Spleen (tissue), 11 donors: ENCODE measurements at regions not wholly inside any gene's neighbourhood (a gene's known extent, or its start where the extent isn't known, plus 50 kb on each side); places are given as distances from the start of the nearest gene placed in this dataset.

Experiments used
- DNase-seq: peaks from one replicate; pipeline ENCODE4 v3.0.0-alpha.2; 2020
- H3K27ac ChIP-seq, 8 donors: fragments of 200-600 bp; sonication (generic) in 7 of 8; 1 replicate in 4 of 8; 2 replicates in 4 of 8; pipeline versions ENCODE4 v1.5.0 to v1.8.0; 2016 to 2021; ENCODE audit warnings: inconsistent platforms in 4 of 8, mild to moderate bottlenecking in 4 of 8, moderate library complexity in 1 of 8
- H3K27me3 ChIP-seq, 7 donors: fragments of 200-600 bp; sonication (generic) in 6 of 7; replicated peaks in 1 of 7; 1 replicate in 4 of 7; 2 replicates in 3 of 7; pipeline versions ENCODE4 v1.5.0 to v1.8.0; 2016 to 2021; ENCODE audit warnings: inconsistent platforms in 3 of 7, mild to moderate bottlenecking in 1 of 7
- H3K36me3 ChIP-seq, 6 donors: fragments of 200-600 bp; sonication (generic) in 5 of 6; 1 replicate in 4 of 6; 2 replicates in 2 of 6; pipeline versions ENCODE4 v1.5.0 to v1.8.0; 2016 to 2021; ENCODE audit warnings: inconsistent platforms in 2 of 6
- H3K4me1 ChIP-seq, 6 donors: fragments of 200-600 bp; sonication (generic) in 5 of 6; 1 replicate in 3 of 6; 2 replicates in 3 of 6; pipeline versions ENCODE4 v1.5.0 to v1.8.0; 2016 to 2021; ENCODE audit warnings: inconsistent platforms in 3 of 6
- H3K4me3 ChIP-seq, 8 donors: fragments of 200-600 bp; sonication (generic) in 7 of 8; 1 replicate in 4 of 8; 2 replicates in 4 of 8; pipeline versions ENCODE4 v1.5.0 to v1.8.0; 2016 to 2021; ENCODE audit warnings: inconsistent platforms in 4 of 8, mild to moderate bottlenecking in 4 of 8, moderate library complexity in 2 of 8
- H3K9me3 ChIP-seq, 8 donors: fragments of 200-600 bp; sonication (generic) in 7 of 8; 1 replicate in 4 of 8; 2 replicates in 4 of 8; pipeline versions ENCODE4 v1.5.0 to v1.8.0; 2016 to 2021; ENCODE audit warnings: inconsistent platforms in 4 of 8
- POLR2A ChIP-seq, 3 donors: fragments of 450-650 bp; IDR thresholded peaks; one replicate each; pipeline ENCODE4 v1.5.1; 2017; ENCODE audit warnings: antibody characterized with exemption in 3 of 3, mild to moderate bottlenecking in 1 of 3
- POLR2AphosphoS5 ChIP-seq, 3 donors: sonication (generic); formaldehyde crosslinking; IDR thresholded peaks; one replicate each; pipeline ENCODE4 v1.5.1; 2017; ENCODE audit warnings: antibody characterized with exemption in 3 of 3
- WGBS, 5 donors: extraction: QIAGEN DNeasy Blood & Tissue Kit in 3 of 5; methylation state at CpG; one replicate each; pipeline versions ENCODE4 v1.1.5 to v1.1.7; 2013 to 2018; 5-methylcytosine and 5-hydroxymethylcytosine counted together
- intact Hi-C: fragments of 100-400 bp; cut with DNase I; formaldehyde crosslinking; loops from one replicate; pipeline ENCODE4 v1.15.0; 2023; ENCODE audit warnings: low total_unique reads
- TF ChIP-seq, protein P1 (sequence below), 11 experiments: fragments of 200-600 bp in 7 of 11; fragments of 450-650 bp in 4 of 11; sonication (generic) in 4 of 11; IDR thresholded peaks in 8 of 11; conservative IDR thresholded peaks in 3 of 11; 1 replicate in 7 of 11; 2 replicates in 4 of 11; pipeline versions ENCODE4 v1.4.0 to v1.8.0; 2016 to 2021; ENCODE audit warnings: antibody characterized with exemption in 11 of 11, inconsistent platforms in 4 of 11, mild to moderate bottlenecking in 1 of 11
- donor health status: healthy with polysubstance abuse.
- donor health status: DM: no; HTN: no; CAD: no; lungs with moderate emphysema.
- donor health status: DM: no; HTN: no; CAD: no.
- donor health status: Bipolar disorder and iron deficiency.
- donor health status: healthy.
- donor health status: DM: no; HTN: no; CAD: no.
- donor health status: DM: yes; HTN: yes; CAD: no.

DNA sequence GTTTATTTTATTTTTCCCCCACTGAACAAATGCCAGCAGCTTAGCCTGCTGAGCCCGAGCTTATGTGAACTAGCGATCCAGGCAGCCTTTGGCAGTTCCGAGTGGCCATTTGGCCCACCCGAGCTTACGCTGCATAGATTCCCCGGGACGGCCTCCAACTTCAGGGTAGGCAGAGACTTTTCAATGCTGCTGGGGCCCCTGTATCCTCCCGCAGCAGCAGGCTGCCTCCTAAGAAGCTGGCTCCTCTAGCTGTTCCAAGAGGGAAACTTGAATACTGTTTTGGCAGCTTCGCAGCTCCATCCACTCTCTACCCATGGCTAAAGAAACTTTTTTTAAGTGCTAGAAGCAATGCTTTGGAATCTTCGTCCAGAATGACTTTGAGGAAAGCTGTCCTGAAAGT is 295.2 kb downstream of the SS18 start:
- no peaks in the 10 kb centered on the region for H3K27me3 ChIP-seq
- TF ChIP-seq POLR2AphosphoS5 (IDR thresholded peaks at IDR 0.05): no peak
- TF ChIP-seq POLR2A (IDR thresholded peaks at IDR 0.05): no peak
- TF ChIP-seq, protein P1, sequence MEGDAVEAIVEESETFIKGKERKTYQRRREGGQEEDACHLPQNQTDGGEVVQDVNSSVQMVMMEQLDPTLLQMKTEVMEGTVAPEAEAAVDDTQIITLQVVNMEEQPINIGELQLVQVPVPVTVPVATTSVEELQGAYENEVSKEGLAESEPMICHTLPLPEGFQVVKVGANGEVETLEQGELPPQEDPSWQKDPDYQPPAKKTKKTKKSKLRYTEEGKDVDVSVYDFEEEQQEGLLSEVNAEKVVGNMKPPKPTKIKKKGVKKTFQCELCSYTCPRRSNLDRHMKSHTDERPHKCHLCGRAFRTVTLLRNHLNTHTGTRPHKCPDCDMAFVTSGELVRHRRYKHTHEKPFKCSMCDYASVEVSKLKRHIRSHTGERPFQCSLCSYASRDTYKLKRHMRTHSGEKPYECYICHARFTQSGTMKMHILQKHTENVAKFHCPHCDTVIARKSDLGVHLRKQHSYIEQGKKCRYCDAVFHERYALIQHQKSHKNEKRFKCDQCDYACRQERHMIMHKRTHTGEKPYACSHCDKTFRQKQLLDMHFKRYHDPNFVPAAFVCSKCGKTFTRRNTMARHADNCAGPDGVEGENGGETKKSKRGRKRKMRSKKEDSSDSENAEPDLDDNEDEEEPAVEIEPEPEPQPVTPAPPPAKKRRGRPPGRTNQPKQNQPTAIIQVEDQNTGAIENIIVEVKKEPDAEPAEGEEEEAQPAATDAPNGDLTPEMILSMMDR (IDR thresholded peaks at IDR 0.05 in 8 of 11, conservative IDR thresholded peaks at IDR 0.05 in 3 of 11): no peak
- no peaks in the 10 kb centered on the region for H3K4me1 ChIP-seq
- intact Hi-C loops: no loop called here
- H3K27ac ChIP-seq: no peak overlapping the region
- no peaks in the 10 kb centered on the region for H3K36me3 ChIP-seq
- H3K9me3 ChIP-seq: no peaks in the 10 kb centered on the region
- H3K4me3 ChIP-seq: no peak overlapping the region
- DNase-seq: no peak
- WGBS, 5 donors: 75 to 85% (median 78%) methylated on average over 10 of the region's 10 CpGs

- DNase-seq: no peak
- TF ChIP-seq POLR2AphosphoS5 (IDR thresholded peaks at IDR 0.05): no peak
- TF ChIP-seq POLR2A (IDR thresholded peaks at IDR 0.05): no peak
- TF ChIP-seq, protein P1 (IDR thresholded peaks at IDR 0.05 in 8 of 11, conservative IDR thresholded peaks at IDR 0.05 in 3 of 11): no peak
- Histone ChIP-seq H3K36me3 (no peaks in the 10 kb centered on the region), H3K4me1 (no peaks in the 10 kb centered on the region), H3K27me3 (peaks cover 0 to 6% (median 0%) of the 10 kb centered on the region in 7 donors), H3K9me3 (no peaks in the 10 kb centered on the region), H3K27ac (no peak overlapping the region), H3K4me3 (no peak overlapping the region)
- intact Hi-C loops: no loop called here
- WGBS, 5 donors: 87 to 91% (median 89%) methylated on average over 5 of the region's 5 CpGs
Observed at GRCh38 chr18:25787276-25787675, 303.1 kb downstream of the SS18 start.

GRCh38 chr18:25786758-25787157 is 303.7 kb downstream of the SS18 start:
- Histone ChIP-seq H3K9me3 (no peaks in the 10 kb centered on the region), H3K27me3 (peaks cover 0 to 6% (median 0%) of the 10 kb centered on the region in 7 donors), H3K27ac (no peak overlapping the region), H3K4me1 (no peaks in the 10 kb centered on the region), H3K36me3 (no peaks in the 10 kb centered on the region), H3K4me3 (no peak overlapping the region)
- TF ChIP-seq POLR2A (IDR thresholded peaks at IDR 0.05) (no peak), POLR2AphosphoS5 (IDR thresholded peaks at IDR 0.05) (no peak)
- TF ChIP-seq, protein P1 (IDR thresholded peaks at IDR 0.05 in 8 of 11, conservative IDR thresholded peaks at IDR 0.05 in 3 of 11): no peak
- WGBS, 5 donors: 81 to 93% (median 88%) methylated on average over 2 of the region's 2 CpGs
- intact Hi-C loops: no loop called here
- DNase-seq: no peak

DNA sequence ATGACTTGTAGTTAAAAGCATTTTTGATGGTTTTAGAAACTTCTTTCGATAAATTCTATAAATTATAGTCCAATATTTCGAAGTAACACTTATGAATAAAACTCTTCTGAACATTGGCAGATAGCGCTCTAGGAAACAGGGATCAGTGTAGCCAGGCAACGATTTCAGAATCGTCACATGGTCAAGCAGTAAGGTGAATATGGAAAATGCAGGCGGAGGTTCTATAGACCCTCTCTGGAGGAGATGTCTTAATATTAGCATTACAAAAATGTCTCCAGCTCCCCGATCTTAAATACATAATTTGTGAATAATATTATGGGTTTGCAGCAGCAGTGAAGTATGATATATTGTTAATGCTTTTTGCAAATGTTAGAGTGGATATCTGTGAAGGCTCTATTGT is 310.3 kb downstream of the SS18 start:
- intact Hi-C loops: no loop called here

GRCh38 chr18:25771796-25772195 is 318.6 kb downstream of the SS18 start:
- Histone ChIP-seq H3K4me1 (no peaks in the 10 kb centered on the region), H3K4me3 (no peak overlapping the region), H3K9me3 (peaks cover 0 to 9% (median 2%) of the 10 kb centered on the region in 8 donors), H3K27me3 (peaks cover 0 to 9% (median 0%) of the 10 kb centered on the region in 7 donors), H3K27ac (no peak overlapping the region), H3K36me3 (no peaks in the 10 kb centered on the region)
- intact Hi-C loops: no loop called here
- TF ChIP-seq, protein P1 (IDR thresholded peaks at IDR 0.05 in 8 of 11, conservative IDR thresholded peaks at IDR 0.05 in 3 of 11): no peak
- TF ChIP-seq POLR2A (IDR thresholded peaks at IDR 0.05) (no peak), POLR2AphosphoS5 (IDR thresholded peaks at IDR 0.05) (no peak)
- no peak for DNase-seq
- WGBS, 5 donors: 80 to 98% (median 88%) methylated on average over 3 of the region's 3 CpGs

More for the DNA sequence above, 310.3 kb downstream of the SS18 start:
- Histone ChIP-seq H3K36me3 (no peaks in the 10 kb centered on the region), H3K9me3 (no peaks in the 10 kb centered on the region), H3K4me3 (no peak overlapping the region), H3K27me3 (no peaks in the 10 kb centered on the region), H3K4me1 (no peaks in the 10 kb centered on the region), H3K27ac (no peak overlapping the region)
- no peak for TF ChIP-seq POLR2AphosphoS5 (IDR thresholded peaks at IDR 0.05)
- DNase-seq: no peak
- WGBS, 5 donors: 71 to 85% (median 81%) methylated on average over 7 of the region's 7 CpGs
